Uterus (tissue), 3 donors: ENCODE measurements at regions not wholly inside any gene's neighbourhood (a gene's known extent, or its start where the extent isn't known, plus 50 kb on each side); places are given as distances from the start of the nearest gene placed in this dataset.

ENCODE experiments used
- DNase-seq, 2 donors: peaks; one replicate each; pipeline ENCODE4 v3.0.0-alpha.2; 2019 to 2020
- H3K27ac ChIP-seq, 2 donors: fragments of 200-600 bp; sonication (generic); 1 replicate in 1 of 2; 2 replicates in 1 of 2; pipeline ENCODE4 v1.5.1; 2016 to 2018
- H3K27me3 ChIP-seq, 2 donors: fragments of 200-600 bp; sonication (generic); one replicate each; pipeline ENCODE4 v1.5.1; 2018 to 2019; ENCODE audit warnings: control low read depth in 1 of 2
- H3K36me3 ChIP-seq, 2 donors: fragments of 200-600 bp; sonication (generic); one replicate each; pipeline ENCODE4 v1.5.1; 2019; ENCODE audit warnings: control low read depth in 1 of 2
- H3K4me1 ChIP-seq, 2 donors: fragments of 200-600 bp; sonication (generic); one replicate each; pipeline ENCODE4 v1.5.1; 2018 to 2019; ENCODE audit warnings: control low read depth in 1 of 2
- H3K4me3 ChIP-seq, 2 donors: fragments of 200-600 bp; sonication (generic); 1 replicate in 1 of 2; 2 replicates in 1 of 2; pipeline ENCODE4 v1.5.1; 2018 to 2019; ENCODE audit warnings: mild to moderate bottlenecking in 1 of 2
- H3K9me3 ChIP-seq, 2 donors: fragments of 200-600 bp; sonication (generic); one replicate each; pipeline ENCODE4 v1.5.1; 2019; ENCODE audit warnings: control low read depth in 1 of 2
- CTCF ChIP-seq, 4 experiments: fragments of 200-600 bp in 2 of 4; fragments of 450-650 bp in 2 of 4; sonication (generic) in 2 of 4; IDR thresholded peaks; one replicate each; pipeline ENCODE4 v1.5.1; 2016 to 2019; ENCODE audit warnings: antibody characterized with exemption in 4 of 4, mild to moderate bottlenecking in 2 of 4, moderate library complexity in 1 of 4
- POLR2A ChIP-seq, 2 donors: fragments of 450-650 bp; IDR thresholded peaks; one replicate each; pipeline ENCODE4 v1.6.1; 2016; ENCODE audit warnings: antibody characterized with exemption in 2 of 2, mild to moderate bottlenecking in 1 of 2, moderate library complexity in 1 of 2
- intact Hi-C: fragments of 100-400 bp; cut with DNase I; formaldehyde crosslinking; loops from one replicate; pipeline ENCODE4 v1.15.1; 2023; ENCODE audit warnings: low total_unique reads
- donor health status: DM: yes; HTN: yes; CAD: no.

- no peaks in the 10 kb centered on the region for H3K4me1 ChIP-seq
- H3K9me3 ChIP-seq = no peaks in the 10 kb centered on the region
- no peak for TF ChIP-seq POLR2A (IDR thresholded peaks at IDR 0.05)
- TF ChIP-seq CTCF (IDR thresholded peaks at IDR 0.05) = no peak
- DNase-seq = no peak
- no peak overlapping the region for H3K4me3 ChIP-seq
- no peaks in the 10 kb centered on the region for H3K36me3 ChIP-seq
- intact Hi-C loops = no loop called here
- H3K27ac ChIP-seq = no peak overlapping the region
- H3K27me3 ChIP-seq = no peaks in the 10 kb centered on the region
Measured at GRCh38 chr1:239237912-239238311, 148.5 kb upstream of the CHRM3 start.

- TF ChIP-seq POLR2A (IDR thresholded peaks at IDR 0.05) (no peak), CTCF (IDR thresholded peaks at IDR 0.05) (no peak)
- no peaks in the 10 kb centered on the region for H3K4me1 ChIP-seq
- no peaks in the 10 kb centered on the region for H3K9me3 ChIP-seq
- H3K27ac ChIP-seq = no peak overlapping the region
- H3K27me3 ChIP-seq = no peaks in the 10 kb centered on the region
- H3K4me3 ChIP-seq = no peak overlapping the region
- H3K36me3 ChIP-seq = no peaks in the 10 kb centered on the region
- intact Hi-C loops = no loop called here
- no peak for DNase-seq
Measured at GRCh38 chr1:239233626-239234025, 152.7 kb upstream of the CHRM3 start.

GRCh38 chr1:239232921-239233320 lies 153.4 kb upstream of the CHRM3 start:
- Histone ChIP-seq H3K4me3 (no peak overlapping the region), H3K27me3 (no peaks in the 10 kb centered on the region), H3K4me1 (no peaks in the 10 kb centered on the region), H3K9me3 (no peaks in the 10 kb centered on the region), H3K36me3 (no peaks in the 10 kb centered on the region), H3K27ac (no peak overlapping the region)
- TF ChIP-seq CTCF (IDR thresholded peaks at IDR 0.05) (no peak), POLR2A (IDR thresholded peaks at IDR 0.05) (no peak)
- no peak for DNase-seq
- intact Hi-C loops = no loop called here

GRCh38 chr1:239228451-239228850 lies 157.9 kb upstream of the CHRM3 start:
- no peak overlapping the region for H3K4me3 ChIP-seq
- no peaks in the 10 kb centered on the region for H3K27me3 ChIP-seq
- no peak for TF ChIP-seq POLR2A (IDR thresholded peaks at IDR 0.05)
- no peak for TF ChIP-seq CTCF (IDR thresholded peaks at IDR 0.05)
- intact Hi-C loops = no loop called here
- DNase-seq = no peak
- no peak overlapping the region for H3K27ac ChIP-seq
- H3K4me1 ChIP-seq = no peaks in the 10 kb centered on the region
- no peaks in the 10 kb centered on the region for H3K36me3 ChIP-seq
- H3K9me3 ChIP-seq = no peaks in the 10 kb centered on the region

GRCh38 chr1:239225396-239225795 lies 161.0 kb upstream of the CHRM3 start:
- Histone ChIP-seq H3K36me3 (no peaks in the 10 kb centered on the region), H3K4me3 (no peak overlapping the region), H3K27ac (no peak overlapping the region), H3K4me1 (no peaks in the 10 kb centered on the region), H3K27me3 (no peaks in the 10 kb centered on the region), H3K9me3 (no peaks in the 10 kb centered on the region)
- DNase-seq = no peak
- intact Hi-C loops = no loop called here
- no peak for TF ChIP-seq POLR2A (IDR thresholded peaks at IDR 0.05)
- no peak for TF ChIP-seq CTCF (IDR thresholded peaks at IDR 0.05)
